LNCAP (cell line): ENCODE measurements at regions not wholly inside any gene's neighbourhood (a gene's known extent, or its start where the extent isn't known, plus 50 kb on each side); places are given as distances from the start of the nearest gene placed in this dataset.

Source experiments
- TF ChIP-seq, protein P1 (sequence below): fragments of 450-650 bp; IDR thresholded peaks from 2 replicates; pipeline ENCODE4 v1.5.1; 2017; ENCODE audit warnings: mild to moderate bottlenecking

GRCh38 chr10:78267598-78267997, 233.9 kb downstream of the RPS24 start:
- TF ChIP-seq, protein P1, sequence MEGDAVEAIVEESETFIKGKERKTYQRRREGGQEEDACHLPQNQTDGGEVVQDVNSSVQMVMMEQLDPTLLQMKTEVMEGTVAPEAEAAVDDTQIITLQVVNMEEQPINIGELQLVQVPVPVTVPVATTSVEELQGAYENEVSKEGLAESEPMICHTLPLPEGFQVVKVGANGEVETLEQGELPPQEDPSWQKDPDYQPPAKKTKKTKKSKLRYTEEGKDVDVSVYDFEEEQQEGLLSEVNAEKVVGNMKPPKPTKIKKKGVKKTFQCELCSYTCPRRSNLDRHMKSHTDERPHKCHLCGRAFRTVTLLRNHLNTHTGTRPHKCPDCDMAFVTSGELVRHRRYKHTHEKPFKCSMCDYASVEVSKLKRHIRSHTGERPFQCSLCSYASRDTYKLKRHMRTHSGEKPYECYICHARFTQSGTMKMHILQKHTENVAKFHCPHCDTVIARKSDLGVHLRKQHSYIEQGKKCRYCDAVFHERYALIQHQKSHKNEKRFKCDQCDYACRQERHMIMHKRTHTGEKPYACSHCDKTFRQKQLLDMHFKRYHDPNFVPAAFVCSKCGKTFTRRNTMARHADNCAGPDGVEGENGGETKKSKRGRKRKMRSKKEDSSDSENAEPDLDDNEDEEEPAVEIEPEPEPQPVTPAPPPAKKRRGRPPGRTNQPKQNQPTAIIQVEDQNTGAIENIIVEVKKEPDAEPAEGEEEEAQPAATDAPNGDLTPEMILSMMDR, result no peak

DNA sequence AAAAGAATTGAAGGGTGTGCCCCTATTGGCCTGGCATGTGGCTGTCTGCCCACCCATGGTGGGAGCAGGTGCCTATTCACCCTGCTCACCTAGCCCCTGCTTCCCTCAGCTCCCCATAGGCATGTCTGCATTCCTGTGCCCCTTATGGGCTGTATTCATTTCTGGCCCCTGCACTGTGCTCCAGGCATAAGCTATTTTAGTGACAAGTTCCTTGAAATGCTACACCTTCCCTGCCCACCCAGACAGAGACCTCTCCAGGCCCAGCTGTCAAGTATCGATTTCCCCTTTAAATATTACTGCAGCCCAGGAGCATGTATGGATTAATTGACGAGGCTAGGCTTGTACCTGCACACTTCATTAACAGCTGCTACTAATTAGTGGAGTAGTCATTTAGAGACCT, 235.4 kb downstream of the RPS24 start:
- TF ChIP-seq, protein P1, result no peak

DNA sequence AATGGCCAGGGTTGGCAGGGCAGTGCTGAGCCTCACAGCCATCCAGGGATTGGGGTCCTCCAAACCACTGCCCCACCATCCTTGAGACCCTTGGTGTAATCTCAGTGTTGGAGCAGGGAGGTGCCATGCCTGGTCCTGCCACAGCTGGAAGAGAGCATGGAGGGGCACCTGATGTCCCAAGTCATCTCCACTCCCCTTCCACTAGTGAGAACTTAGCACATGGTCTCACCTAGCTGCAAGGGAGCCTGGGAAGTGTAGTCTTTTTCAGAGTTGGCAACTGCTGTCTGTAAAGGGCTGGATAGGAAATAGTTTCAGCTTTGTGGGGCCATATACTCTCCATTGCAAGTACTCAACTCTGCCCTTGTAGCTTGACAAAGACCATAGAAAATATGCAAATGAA, 238.7 kb downstream of the RPS24 start:
- TF ChIP-seq, protein P1, result no peak

GRCh38 chr10:78274491-78274890, 240.8 kb downstream of the RPS24 start:
- TF ChIP-seq, protein P1, result no peak

- TF ChIP-seq, protein P1, result no peak
Observed at GRCh38 chr10:78276139-78276538, 242.5 kb downstream of the RPS24 start.

- TF ChIP-seq, protein P1, result no peak
Observed at GRCh38 chr10:78277314-78278057, 243.8 kb downstream of the RPS24 start.

GRCh38 chr10:78278058-78278404, 244.4 kb downstream of the RPS24 start:
- TF ChIP-seq, protein P1, result no peak

DNA sequence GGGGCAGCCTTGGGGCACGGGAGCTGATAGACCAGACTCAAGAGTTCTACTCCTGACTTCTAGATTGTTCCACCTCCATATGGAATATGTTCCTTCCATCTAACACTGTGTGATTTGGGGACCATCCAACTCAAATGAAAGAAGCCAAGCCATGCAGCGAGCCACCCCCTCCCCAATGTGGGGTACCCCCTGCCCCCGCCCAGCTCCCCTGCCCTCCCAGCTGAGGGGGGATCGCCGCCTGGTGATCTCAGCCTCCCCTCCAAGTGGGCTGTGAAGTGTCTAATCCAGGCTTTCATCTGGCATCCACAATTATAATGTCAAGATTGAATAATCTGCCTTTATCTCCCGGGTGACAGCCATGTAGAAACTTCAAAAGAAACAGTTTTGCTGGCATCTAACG, 246.1 kb downstream of the RPS24 start:
- TF ChIP-seq, protein P1, result no peak
